Breast epithelium (tissue), 3 donors: ENCODE measurements at regions not wholly inside any gene's neighbourhood (a gene's known extent, or its start where the extent isn't known, plus 50 kb on each side); places are given as distances from the start of the nearest gene placed in this dataset.

Experiments used
- CTCF ChIP-seq, 3 donors: fragments of 450-650 bp; IDR thresholded peaks; one replicate each; pipeline ENCODE4 v1.5.1; 2016 to 2017; ENCODE audit warnings: antibody characterized with exemption in 3 of 3, mild to moderate bottlenecking in 3 of 3, moderate library complexity in 3 of 3
- POLR2A ChIP-seq: fragments of 450-650 bp; IDR thresholded peaks from one replicate; pipeline ENCODE4 v1.6.1; 2016; ENCODE audit warnings: antibody characterized with exemption, mild to moderate bottlenecking, moderate library complexity

- no peak for TF ChIP-seq CTCF (IDR thresholded peaks at IDR 0.05)
- TF ChIP-seq POLR2A, result no peak
Measured at GRCh38 chr2:95685513-95685912, 93.7 kb downstream of the TRIM43 start.
